ENCODE measurements at regions not wholly inside any gene's neighbourhood (a gene's known extent, or its start where the extent isn't known, plus 50 kb on each side); places are given as distances from the start of the nearest gene placed in this dataset.

DNA sequence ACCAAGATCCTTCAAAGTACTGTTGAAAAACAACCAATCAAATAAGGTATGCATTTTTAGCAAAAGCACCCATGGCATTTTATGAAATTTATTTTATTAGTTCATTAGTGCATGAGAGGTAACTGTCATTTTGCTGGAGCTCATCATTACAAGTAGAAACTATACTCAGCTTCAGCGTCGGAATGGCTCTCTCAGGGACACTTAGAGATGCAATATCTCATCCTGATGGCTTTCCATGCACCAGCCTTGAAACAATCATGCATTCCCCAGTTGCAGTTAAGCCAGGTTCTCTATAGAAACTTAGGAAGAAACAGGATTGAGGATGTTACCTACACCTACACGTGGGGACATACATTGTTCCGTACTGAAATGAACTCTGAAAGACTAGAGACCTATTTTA is 219.5 kb downstream of the GALR1 start:
- TF ChIP-seq, protein P1, sequence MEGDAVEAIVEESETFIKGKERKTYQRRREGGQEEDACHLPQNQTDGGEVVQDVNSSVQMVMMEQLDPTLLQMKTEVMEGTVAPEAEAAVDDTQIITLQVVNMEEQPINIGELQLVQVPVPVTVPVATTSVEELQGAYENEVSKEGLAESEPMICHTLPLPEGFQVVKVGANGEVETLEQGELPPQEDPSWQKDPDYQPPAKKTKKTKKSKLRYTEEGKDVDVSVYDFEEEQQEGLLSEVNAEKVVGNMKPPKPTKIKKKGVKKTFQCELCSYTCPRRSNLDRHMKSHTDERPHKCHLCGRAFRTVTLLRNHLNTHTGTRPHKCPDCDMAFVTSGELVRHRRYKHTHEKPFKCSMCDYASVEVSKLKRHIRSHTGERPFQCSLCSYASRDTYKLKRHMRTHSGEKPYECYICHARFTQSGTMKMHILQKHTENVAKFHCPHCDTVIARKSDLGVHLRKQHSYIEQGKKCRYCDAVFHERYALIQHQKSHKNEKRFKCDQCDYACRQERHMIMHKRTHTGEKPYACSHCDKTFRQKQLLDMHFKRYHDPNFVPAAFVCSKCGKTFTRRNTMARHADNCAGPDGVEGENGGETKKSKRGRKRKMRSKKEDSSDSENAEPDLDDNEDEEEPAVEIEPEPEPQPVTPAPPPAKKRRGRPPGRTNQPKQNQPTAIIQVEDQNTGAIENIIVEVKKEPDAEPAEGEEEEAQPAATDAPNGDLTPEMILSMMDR (IDR thresholded peaks at IDR 0.05): no peak
- TF ChIP-seq POLR2A (IDR thresholded peaks at IDR 0.05): no peak
